ENCODE measurements at regions not wholly inside any gene's neighbourhood (a gene's known extent, or its start where the extent isn't known, plus 50 kb on each side); places are given as distances from the start of the nearest gene placed in this dataset.

GRCh38 chr15:61798631-61799030 is 261.6 kb downstream of the VPS13C start:
- no peaks in the 10 kb centered on the region for H3K36me3 ChIP-seq
- no peak for TF ChIP-seq CTCF (IDR thresholded peaks at IDR 0.05; ENCODE audit: low read depth, low read length)
- no peak overlapping the region for H3K4me3 ChIP-seq (ENCODE audit: low read depth, low read length)
- H3K27ac ChIP-seq: no peak overlapping the region
- H3K27me3 ChIP-seq (ENCODE audit: insufficient read depth, low read depth, severe bottlenecking): no peaks in the 10 kb centered on the region
- no peak for DNase-seq
- peaks cover 2% of the 10 kb centered on the region for H3K9me3 ChIP-seq (ENCODE audit: severe bottlenecking)

GRCh38 chr15:61796056-61796455 is 264.2 kb downstream of the VPS13C start:
- H3K27ac ChIP-seq: no peak overlapping the region
- H3K27me3 ChIP-seq (ENCODE audit: insufficient read depth, low read depth, severe bottlenecking): no peaks in the 10 kb centered on the region
- H3K36me3 ChIP-seq: no peaks in the 10 kb centered on the region
- DNase-seq: no peak
- H3K9me3 ChIP-seq (ENCODE audit: severe bottlenecking): peaks cover 2% of the 10 kb centered on the region
- H3K4me3 ChIP-seq (ENCODE audit: low read depth, low read length): no peak overlapping the region
- no peak for TF ChIP-seq CTCF (IDR thresholded peaks at IDR 0.05; ENCODE audit: low read depth, low read length)

- Histone ChIP-seq H3K27ac (no peak overlapping the region), H3K36me3 (no peaks in the 10 kb centered on the region), H3K27me3 (ENCODE audit: insufficient read depth, low read depth, severe bottlenecking) (no peaks in the 10 kb centered on the region), H3K4me3 (ENCODE audit: low read depth, low read length) (no peak overlapping the region), H3K9me3 (ENCODE audit: severe bottlenecking) (peaks cover under 1% of the 10 kb centered on the region)
- TF ChIP-seq CTCF (IDR thresholded peaks at IDR 0.05; ENCODE audit: low read depth, low read length): no peak
- no peak for DNase-seq
These were observed 265.4 kb downstream of the VPS13C start for GRCh38 chr15:61794881-61795280.

DNA sequence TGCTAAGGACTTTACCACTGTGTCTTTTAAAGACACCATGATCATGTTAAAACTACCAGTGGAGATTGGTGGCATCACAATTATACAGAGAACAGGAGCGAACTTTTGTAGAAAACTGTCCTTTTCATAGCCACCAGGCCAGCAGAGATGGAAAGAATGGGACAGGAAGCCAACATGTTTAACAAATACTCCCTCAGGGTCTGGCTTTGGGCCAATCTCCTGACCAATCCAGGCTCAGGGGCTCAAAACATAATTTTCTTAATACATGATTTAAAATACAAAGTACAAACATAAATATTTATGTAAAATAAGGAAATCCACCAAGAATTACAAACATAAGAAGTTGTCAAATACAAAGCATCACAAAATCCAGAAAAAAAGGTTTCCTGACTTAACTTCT is 266.0 kb downstream of the VPS13C start:
- H3K36me3 ChIP-seq: no peaks in the 10 kb centered on the region
- TF ChIP-seq CTCF (IDR thresholded peaks at IDR 0.05; ENCODE audit: low read depth, low read length): no peak
- no peak for DNase-seq
- H3K4me3 ChIP-seq (ENCODE audit: low read depth, low read length): no peak overlapping the region
- H3K9me3 ChIP-seq (ENCODE audit: severe bottlenecking): no peaks in the 10 kb centered on the region
- H3K27ac ChIP-seq: no peak overlapping the region
- no peaks in the 10 kb centered on the region for H3K27me3 ChIP-seq (ENCODE audit: insufficient read depth, low read depth, severe bottlenecking)

- no peak overlapping the region for H3K4me3 ChIP-seq (ENCODE audit: low read depth, low read length)
- H3K27ac ChIP-seq: no peak overlapping the region
- no peaks in the 10 kb centered on the region for H3K27me3 ChIP-seq (ENCODE audit: insufficient read depth, low read depth, severe bottlenecking)
- no peak for TF ChIP-seq CTCF (IDR thresholded peaks at IDR 0.05; ENCODE audit: low read depth, low read length)
- H3K9me3 ChIP-seq (ENCODE audit: severe bottlenecking): no peaks in the 10 kb centered on the region
- H3K36me3 ChIP-seq: no peaks in the 10 kb centered on the region
- no peak for DNase-seq
These were observed 275.5 kb downstream of the VPS13C start for GRCh38 chr15:61784734-61785133.

DNA sequence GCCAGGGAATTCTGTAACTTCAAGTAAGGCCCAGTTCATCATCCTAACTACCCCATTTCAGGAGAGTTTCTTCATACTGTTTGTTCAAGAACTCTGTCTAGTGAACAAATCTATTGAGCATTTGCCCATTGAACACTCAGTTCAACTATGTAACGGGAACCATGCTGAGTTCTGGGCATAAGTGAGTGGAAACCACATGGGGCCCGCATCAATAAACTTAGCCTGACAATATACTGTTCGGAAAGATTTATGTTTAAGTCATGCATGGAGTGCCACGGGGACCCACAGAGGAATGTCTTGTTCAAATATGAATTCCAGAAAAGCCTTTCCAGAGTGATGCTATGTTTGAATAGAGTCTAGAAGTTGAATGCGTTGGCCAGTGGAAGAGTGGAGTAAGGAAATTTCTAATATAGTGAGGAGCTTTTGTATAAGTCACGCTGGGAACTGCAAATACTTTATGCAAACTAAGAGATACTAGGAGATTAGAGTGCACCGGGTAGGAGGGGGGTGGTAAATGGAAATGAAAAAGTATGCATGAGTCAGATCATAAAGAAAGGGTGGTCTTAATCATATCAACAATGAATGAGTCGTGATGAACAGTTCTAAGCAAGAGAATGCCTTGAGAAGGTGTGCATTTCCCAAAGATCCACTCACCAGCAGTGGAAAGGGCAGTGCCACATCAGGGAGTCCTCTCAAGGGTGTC is 279.8 kb downstream of the VPS13C start:
- Histone ChIP-seq H3K27me3 (ENCODE audit: insufficient read depth, low read depth, severe bottlenecking) (no peaks in the 10 kb centered on the region), H3K4me3 (ENCODE audit: low read depth, low read length) (no peak overlapping the region), H3K27ac (no peak overlapping the region), H3K36me3 (no peaks in the 10 kb centered on the region), H3K9me3 (ENCODE audit: severe bottlenecking) (no peaks in the 10 kb centered on the region)
- TF ChIP-seq CTCF (IDR thresholded peaks at IDR 0.05; ENCODE audit: low read depth, low read length): no peak
- no peak for DNase-seq

Data from WERI-Rb-1 (cell line).